Hepatic stellate cell (primary cell): ENCODE measurements at regions not wholly inside any gene's neighbourhood (a gene's known extent, or its start where the extent isn't known, plus 50 kb on each side); places are given as distances from the start of the nearest gene placed in this dataset.
"Not testable (repeated sequence)": the region's sequence is repeated elsewhere in the genome, so short reads cannot be mapped to it uniquely, and the experiment has no call there.

Experiments
- DNase-seq: peaks from one replicate; pipeline ENCODE4 v3.0.0; 2011; ENCODE audit warnings: low spot score

- DNase-seq: no peak
These were observed 404.4 kb downstream of the BMP2 start for GRCh38 chr20:7171911-7172310.

GRCh38 chr20:7174554-7174953 is 407.1 kb downstream of the BMP2 start:
- no peak for DNase-seq

GRCh38 chr20:7175827-7176226 is 408.3 kb downstream of the BMP2 start:
- not testable (repeated sequence) for DNase-seq

GRCh38 chr20:7178004-7178403 is 410.5 kb downstream of the BMP2 start:
- no peak for DNase-seq

DNA sequence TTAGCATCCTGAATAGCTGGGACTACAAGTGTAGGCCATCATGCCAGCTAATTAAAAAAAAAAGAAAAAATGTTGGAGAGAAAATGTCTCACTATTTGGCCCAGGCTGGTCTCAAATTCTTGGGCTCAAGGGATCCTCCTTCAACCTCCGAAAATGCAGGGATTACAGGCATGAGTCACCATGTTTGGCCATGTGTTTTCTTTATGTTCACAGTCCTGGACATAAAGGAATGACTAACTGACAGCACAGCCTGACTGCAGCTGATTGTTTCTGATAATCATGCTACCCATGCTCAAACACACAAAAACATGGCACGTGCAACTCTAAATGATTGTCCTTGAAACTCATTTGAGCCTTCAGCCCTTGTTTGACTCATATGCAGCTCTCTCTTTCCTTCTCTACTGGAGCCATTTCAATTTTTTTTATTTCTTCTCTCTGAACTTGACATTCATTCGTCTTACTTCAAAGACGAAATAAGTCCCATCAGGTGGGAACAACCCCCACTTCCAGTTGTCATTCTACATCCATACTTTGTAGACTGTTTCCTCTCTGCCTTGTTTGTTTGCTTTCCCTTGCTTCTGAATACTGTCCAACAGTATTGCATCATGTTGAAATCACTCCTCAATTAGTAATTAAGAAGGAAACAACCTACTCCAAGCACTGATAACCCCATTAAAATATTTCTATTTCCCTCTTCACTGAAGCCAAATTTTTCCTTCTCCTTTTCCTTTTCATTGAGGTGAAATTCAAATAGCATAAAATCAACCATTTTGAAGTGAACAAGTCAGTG is 413.0 kb downstream of the BMP2 start:
- DNase-seq: no peak

- no peak for DNase-seq
These were observed 421.7 kb downstream of the BMP2 start for GRCh38 chr20:7189231-7189630.

- no peak for DNase-seq
These were observed 426.2 kb downstream of the BMP2 start for GRCh38 chr20:7193681-7194080.

GRCh38 chr20:7195704-7196103 is 428.2 kb downstream of the BMP2 start:
- DNase-seq: no peak

DNA sequence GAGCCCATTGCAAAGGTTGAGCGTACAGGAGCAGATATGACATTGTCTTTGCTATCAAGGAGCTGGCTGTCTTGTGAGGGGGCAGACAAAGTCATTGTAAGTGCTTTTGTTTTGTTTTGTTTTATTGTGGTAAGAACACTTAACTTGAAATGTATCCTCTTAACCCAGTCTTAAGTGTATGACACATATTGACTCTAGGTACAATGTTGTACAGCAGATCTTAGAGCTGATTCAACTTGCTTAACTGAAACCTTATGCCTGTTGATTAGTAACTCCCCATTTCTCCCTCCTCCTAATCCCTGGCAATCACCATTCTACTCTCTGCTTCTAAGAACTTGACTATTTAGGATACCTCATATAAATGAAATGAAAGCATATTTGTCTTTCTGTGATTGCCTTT is 429.0 kb downstream of the BMP2 start:
- no peak for DNase-seq

GRCh38 chr20:7199861-7200260 is 432.4 kb downstream of the BMP2 start:
- no peak for DNase-seq

DNA sequence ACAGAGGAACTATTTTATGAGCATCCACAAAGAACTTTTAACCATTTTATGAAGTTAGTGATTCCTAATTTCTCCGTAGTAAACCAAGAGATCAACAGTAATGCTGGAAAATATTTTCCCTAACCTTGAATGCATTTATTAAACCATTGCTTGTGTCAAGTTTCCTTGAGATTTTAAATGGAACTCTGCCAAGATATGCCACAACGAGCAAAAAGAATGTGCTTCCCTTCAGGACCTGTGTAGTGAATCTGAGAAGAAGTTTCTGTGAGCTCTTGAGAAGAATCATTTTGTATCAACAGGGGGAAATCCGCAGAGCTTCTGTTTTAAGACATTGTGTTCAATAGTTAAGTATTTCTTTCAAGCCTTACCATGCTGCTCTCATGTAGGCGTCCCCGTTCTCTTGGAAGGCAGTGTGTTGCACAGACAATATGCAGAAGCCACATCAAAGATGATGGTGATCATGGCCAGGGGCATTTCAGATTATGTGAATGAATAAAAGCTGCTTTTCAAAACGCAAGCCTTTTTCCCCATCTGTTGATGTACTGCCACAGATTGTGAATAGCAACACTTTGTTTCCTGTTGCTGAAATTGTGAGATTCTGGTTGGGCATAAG is 439.8 kb downstream of the BMP2 start:
- DNase-seq: no peak

GRCh38 chr20:7210910-7211309 is 443.4 kb downstream of the BMP2 start:
- no peak for DNase-seq

GRCh38 chr20:7214081-7214740 is 446.7 kb downstream of the BMP2 start:
- DNase-seq: no peak

DNA sequence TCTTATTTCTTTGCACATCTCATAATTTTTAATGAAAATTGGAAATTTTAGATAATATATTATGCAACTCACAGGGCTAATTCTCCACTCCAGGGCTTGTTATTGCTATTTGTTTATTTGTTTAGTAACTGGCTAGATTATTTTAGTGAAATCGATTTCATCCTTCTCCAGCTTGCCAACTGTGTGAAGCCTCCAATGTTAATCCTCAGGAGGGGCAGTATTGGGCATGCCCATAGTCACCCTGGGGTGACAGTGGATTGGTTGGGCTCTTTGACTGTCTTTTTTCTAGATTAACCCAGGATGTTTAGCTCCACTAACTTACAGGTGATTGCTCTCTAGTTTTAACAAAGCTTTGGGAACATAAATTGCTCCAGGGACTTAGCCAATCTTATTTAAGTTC is 450.1 kb downstream of the BMP2 start:
- DNase-seq: no peak

DNA sequence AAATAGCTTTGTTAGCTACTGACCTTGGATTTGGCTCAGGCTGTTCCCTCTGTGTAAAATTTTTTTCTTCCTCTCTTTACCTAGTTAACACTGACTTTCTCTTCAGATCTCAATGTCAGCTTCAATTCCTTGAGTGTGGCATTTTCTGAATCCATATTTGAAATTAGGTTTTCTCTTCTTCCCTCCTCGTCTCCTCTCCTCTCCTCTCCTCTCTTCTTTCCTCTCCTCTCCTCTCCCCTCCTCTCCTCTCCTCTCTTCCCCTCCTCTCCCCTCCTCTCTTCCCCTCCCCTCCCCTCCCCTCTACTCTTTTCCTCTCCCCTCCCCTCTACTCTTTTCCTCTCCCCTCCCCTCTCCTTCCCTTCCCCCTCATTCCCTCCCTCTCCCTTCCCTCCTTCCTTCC is 453.3 kb downstream of the BMP2 start:
- DNase-seq: no peak

GRCh38 chr20:7226156-7226555 is 458.7 kb downstream of the BMP2 start:
- no peak for DNase-seq

GRCh38 chr20:7231303-7231702 is 463.8 kb downstream of the BMP2 start:
- no peak for DNase-seq

DNA sequence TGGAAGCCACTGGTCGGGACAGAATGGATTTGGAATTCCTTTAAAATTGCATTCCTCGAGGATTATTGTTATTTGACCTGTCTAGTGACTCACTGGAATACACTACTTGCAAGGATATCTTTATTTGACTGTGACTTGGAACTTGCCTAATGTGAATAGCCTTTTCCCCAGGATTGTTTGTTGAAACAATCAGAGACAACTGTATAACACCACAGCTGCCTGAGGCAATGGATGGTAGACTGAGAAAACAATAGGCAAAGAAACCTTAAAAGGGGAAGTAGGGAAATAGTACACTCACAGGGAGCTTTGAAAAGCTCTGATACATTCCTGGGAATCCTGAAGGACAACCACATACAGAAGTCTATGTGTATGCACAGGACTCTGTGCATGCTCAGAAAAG is 465.3 kb downstream of the BMP2 start:
- DNase-seq: no peak

DNA sequence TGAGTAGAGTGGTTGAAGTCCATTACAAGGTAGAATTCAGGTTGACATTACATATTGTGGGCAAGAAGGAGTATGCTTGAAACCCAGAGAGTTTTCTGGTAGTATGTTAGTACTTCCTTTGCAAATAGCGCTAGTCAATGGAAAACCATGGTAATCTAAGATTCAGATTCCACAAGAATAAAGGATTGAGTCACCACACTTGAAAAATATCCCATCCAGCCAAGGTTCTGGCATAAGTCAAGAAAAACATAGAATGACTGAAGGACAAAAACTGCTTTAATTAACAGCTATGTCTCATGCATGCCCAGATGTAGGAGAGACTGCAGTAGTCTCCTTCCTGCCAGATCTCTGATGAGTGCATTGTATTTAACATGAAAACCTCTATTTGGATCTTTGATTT is 469.8 kb downstream of the BMP2 start:
- no peak for DNase-seq

DNA sequence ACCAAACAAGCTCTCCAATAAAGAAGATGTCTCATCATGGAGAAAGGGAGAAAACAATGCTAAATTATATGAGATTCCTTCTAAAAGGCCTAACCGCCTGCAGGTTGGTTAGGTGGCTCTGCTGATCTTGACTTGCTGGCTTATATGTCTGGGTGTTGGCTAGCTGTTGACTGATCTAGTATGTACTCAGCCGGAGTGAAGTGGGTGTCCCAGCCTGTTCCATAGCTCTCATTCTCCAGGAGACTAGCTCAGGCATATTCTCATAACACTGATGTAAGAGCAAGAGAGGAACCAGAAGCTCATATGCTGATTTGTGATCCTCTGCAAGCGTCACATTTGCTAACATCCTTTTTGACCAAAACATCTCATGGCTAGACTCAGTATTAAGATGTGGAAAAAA is 473.0 kb downstream of the BMP2 start:
- DNase-seq: no peak

DNA sequence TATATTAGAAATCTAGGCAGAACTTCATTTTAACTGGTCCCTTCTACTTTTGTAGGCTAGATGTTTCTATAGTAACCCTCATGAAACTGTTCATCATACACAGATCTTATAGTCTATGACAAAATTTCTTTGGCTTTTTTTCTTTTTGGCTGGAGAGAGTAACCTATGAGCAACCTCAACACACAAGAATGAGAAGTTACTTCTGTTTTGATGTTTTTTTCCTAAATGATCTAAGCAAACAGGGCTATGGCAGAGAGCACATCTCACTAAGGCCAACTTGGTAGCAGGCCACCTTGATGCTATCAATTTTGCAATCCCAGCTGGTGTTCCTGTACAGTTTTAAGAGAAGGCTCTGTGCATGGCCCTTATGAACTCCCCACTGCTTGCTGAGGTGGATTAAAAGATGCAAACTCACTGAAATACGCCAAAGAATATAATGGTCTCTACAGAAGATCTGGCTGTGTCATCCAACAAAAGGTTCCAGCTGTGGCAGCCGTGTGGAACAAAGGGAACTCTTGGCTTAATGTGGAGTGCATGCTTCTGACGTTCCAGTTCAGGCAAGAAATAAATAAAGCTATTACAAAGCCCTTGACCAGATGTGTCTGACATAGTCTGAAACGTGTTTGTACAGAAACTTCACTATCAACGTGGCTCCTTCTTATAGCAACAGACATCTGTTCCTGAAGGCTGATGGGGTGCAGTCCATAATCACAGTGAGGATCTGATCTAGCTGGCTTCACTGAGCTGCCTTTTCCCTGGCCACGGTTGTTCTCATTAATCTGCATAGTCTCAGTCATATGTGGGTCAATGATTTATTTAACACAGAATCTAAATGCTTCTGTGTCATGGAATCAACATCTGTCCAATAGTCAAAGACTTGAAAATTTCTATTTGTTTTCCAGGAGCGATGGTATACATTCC is 481.1 kb downstream of the BMP2 start:
- no peak for DNase-seq

DNA sequence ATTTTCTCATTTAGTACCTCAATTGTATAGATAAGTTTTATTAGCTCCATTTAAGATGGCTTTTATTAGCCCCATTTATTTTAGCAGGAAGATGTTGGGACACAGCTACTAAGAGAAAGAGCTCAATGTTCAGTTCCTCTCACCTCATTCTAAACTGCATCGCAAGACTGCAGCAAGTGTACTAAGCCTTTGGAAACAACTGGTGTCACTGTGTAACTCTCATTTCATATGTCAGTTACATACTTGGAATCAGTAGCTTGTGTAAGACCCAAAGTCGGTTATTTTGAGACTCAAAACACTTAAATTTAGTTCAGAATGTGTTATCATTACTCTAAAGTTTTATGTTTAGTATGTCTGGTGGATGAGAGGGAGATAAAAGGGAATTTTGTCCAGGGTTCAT is 482.9 kb downstream of the BMP2 start:
- no peak for DNase-seq
